ENCODE measurements at regions not wholly inside any gene's neighbourhood (a gene's known extent, or its start where the extent isn't known, plus 50 kb on each side); places are given as distances from the start of the nearest gene placed in this dataset.

DNA sequence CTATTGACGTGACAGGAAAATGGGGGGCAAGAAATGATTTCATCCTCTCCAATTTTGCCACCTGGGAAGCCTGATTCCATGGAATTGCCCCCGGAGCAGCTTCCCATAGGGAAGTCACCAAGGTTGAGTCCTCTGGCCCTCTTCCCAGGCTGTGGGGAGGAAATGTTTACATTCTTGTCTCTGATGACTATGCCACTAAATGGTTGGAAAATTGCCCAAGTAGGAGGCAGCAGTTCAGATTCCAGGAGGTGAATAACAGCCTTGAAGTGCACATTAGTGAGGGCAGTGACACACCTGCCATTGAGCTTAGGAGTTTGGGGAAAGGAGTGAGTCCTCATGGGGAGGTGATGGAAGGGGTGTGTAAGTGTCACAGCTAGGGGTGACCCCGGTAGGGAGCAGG, 449.2 kb upstream of the DCC start:
- Histone ChIP-seq H3K79me2 (ENCODE audit: control insufficient read depth, low read length) (no peaks in the 10 kb centered on the region), H3F3A (ENCODE audit: control insufficient read depth, insufficient read depth) (no peaks in the 10 kb centered on the region), H3K9me3 (ENCODE audit: control insufficient read depth, insufficient read depth, low read length) (no peaks in the 10 kb centered on the region), H3K4me2 (ENCODE audit: low read length) (no peak overlapping the region), H3K4me3 (ENCODE audit: low read length) (no peak overlapping the region), H3K9me2 (replicated peaks; ENCODE audit: control insufficient read depth, low read length) (no peaks in the 10 kb centered on the region), H3K36me3 (ENCODE audit: control insufficient read depth, low read length) (no peaks in the 10 kb centered on the region), H3K27me3 (ENCODE audit: control insufficient read depth, low read length) (no peaks in the 10 kb centered on the region), H3K27ac (ENCODE audit: low read depth, low read length) (no peak overlapping the region), H3K4me1 (ENCODE audit: control insufficient read depth, low read length) (no peaks in the 10 kb centered on the region), H4K20me1 (ENCODE audit: control insufficient read depth, insufficient read depth, low read depth, low read length) (no peaks in the 10 kb centered on the region)
- TF ChIP-seq, protein P1, sequence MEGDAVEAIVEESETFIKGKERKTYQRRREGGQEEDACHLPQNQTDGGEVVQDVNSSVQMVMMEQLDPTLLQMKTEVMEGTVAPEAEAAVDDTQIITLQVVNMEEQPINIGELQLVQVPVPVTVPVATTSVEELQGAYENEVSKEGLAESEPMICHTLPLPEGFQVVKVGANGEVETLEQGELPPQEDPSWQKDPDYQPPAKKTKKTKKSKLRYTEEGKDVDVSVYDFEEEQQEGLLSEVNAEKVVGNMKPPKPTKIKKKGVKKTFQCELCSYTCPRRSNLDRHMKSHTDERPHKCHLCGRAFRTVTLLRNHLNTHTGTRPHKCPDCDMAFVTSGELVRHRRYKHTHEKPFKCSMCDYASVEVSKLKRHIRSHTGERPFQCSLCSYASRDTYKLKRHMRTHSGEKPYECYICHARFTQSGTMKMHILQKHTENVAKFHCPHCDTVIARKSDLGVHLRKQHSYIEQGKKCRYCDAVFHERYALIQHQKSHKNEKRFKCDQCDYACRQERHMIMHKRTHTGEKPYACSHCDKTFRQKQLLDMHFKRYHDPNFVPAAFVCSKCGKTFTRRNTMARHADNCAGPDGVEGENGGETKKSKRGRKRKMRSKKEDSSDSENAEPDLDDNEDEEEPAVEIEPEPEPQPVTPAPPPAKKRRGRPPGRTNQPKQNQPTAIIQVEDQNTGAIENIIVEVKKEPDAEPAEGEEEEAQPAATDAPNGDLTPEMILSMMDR (IDR thresholded peaks at IDR 0.05; ENCODE audit: low read depth, low read length, poor library complexity, severe bottlenecking), result no peak
- no peak for TF ChIP-seq EZH2phosphoT487 (IDR thresholded peaks at IDR 0.05; ENCODE audit: borderline replicate concordance, low read length)

GRCh38 chr18:51891876-51892275, 448.1 kb upstream of the DCC start:
- H3F3A ChIP-seq (ENCODE audit: control insufficient read depth, insufficient read depth), result no peaks in the 10 kb centered on the region
- H3K27ac ChIP-seq (ENCODE audit: low read depth, low read length), result no peak overlapping the region
- H3K36me3 ChIP-seq (ENCODE audit: control insufficient read depth, low read length), result no peaks in the 10 kb centered on the region
- H3K4me1 ChIP-seq (ENCODE audit: control insufficient read depth, low read length), result no peaks in the 10 kb centered on the region
- H3K4me3 ChIP-seq (ENCODE audit: low read length), result no peak overlapping the region
- no peak overlapping the region for H3K4me2 ChIP-seq (ENCODE audit: low read length)
- H3K79me2 ChIP-seq (ENCODE audit: control insufficient read depth, low read length), result no peaks in the 10 kb centered on the region
- H4K20me1 ChIP-seq (ENCODE audit: control insufficient read depth, insufficient read depth, low read depth, low read length), result no peaks in the 10 kb centered on the region
- TF ChIP-seq, protein P1 (IDR thresholded peaks at IDR 0.05; ENCODE audit: low read depth, low read length, poor library complexity, severe bottlenecking), result no peak
- TF ChIP-seq EZH2phosphoT487 (IDR thresholded peaks at IDR 0.05; ENCODE audit: borderline replicate concordance, low read length), result no peak
- H3K9me2 ChIP-seq (replicated peaks; ENCODE audit: control insufficient read depth, low read length), result no peaks in the 10 kb centered on the region
- H3K9me3 ChIP-seq (ENCODE audit: control insufficient read depth, insufficient read depth, low read length), result no peaks in the 10 kb centered on the region
- no peaks in the 10 kb centered on the region for H3K27me3 ChIP-seq (ENCODE audit: control insufficient read depth, low read length)

GRCh38 chr18:51897884-51898283, 442.1 kb upstream of the DCC start:
- Histone ChIP-seq H3K27ac (ENCODE audit: low read depth, low read length) (no peak overlapping the region), H3K4me3 (ENCODE audit: low read length) (no peak overlapping the region), H3K9me2 (replicated peaks; ENCODE audit: control insufficient read depth, low read length) (no peaks in the 10 kb centered on the region), H4K20me1 (ENCODE audit: control insufficient read depth, insufficient read depth, low read depth, low read length) (no peaks in the 10 kb centered on the region), H3K4me2 (ENCODE audit: low read length) (no peak overlapping the region), H3K36me3 (ENCODE audit: control insufficient read depth, low read length) (no peaks in the 10 kb centered on the region), H3K4me1 (ENCODE audit: control insufficient read depth, low read length) (no peaks in the 10 kb centered on the region), H3F3A (ENCODE audit: control insufficient read depth, insufficient read depth) (no peaks in the 10 kb centered on the region), H3K27me3 (ENCODE audit: control insufficient read depth, low read length) (no peaks in the 10 kb centered on the region), H3K79me2 (ENCODE audit: control insufficient read depth, low read length) (no peaks in the 10 kb centered on the region), H3K9me3 (ENCODE audit: control insufficient read depth, insufficient read depth, low read length) (no peaks in the 10 kb centered on the region)
- TF ChIP-seq, protein P1 (IDR thresholded peaks at IDR 0.05; ENCODE audit: low read depth, low read length, poor library complexity, severe bottlenecking), result no peak
- no peak for TF ChIP-seq EZH2phosphoT487 (IDR thresholded peaks at IDR 0.05; ENCODE audit: borderline replicate concordance, low read length)

Data from DOHH2 (cell line).